Subcutaneous abdominal adipose tissue (tissue), 5 donors: ENCODE measurements at regions not wholly inside any gene's neighbourhood (a gene's known extent, or its start where the extent isn't known, plus 50 kb on each side); places are given as distances from the start of the nearest gene placed in this dataset.
A peak's percentile ranks its signal among the peaks of the same experiment; 100 is the strongest.

ENCODE experiments used
- H3K27ac ChIP-seq: one replicate; pipeline ENCODE4 v1.7.0; 2013; ENCODE audit warnings: low read depth, mild to moderate bottlenecking, inconsistent platforms, low read length, moderate library complexity
- H3K27me3 ChIP-seq, 5 donors: one replicate each; pipeline ENCODE4 v1.7.0; 2013; ENCODE audit warnings: low read length in 5 of 5, inconsistent platforms in 1 of 5; ENCODE audit not compliant: control insufficient read depth in 5 of 5, insufficient read depth in 4 of 5
- H3K36me3 ChIP-seq, 5 donors: one replicate each; pipeline ENCODE4 v1.7.0; 2013; ENCODE audit warnings: low read length in 5 of 5; ENCODE audit not compliant: control insufficient read depth in 5 of 5, insufficient read depth in 5 of 5
- H3K4me1 ChIP-seq, 5 donors: one replicate each; pipeline ENCODE4 v1.7.0; 2013; ENCODE audit warnings: low read length in 5 of 5, mild to moderate bottlenecking in 3 of 5, moderate library complexity in 1 of 5; ENCODE audit not compliant: control insufficient read depth in 5 of 5, insufficient read depth in 5 of 5
- H3K4me3 ChIP-seq, 5 donors: one replicate each; pipeline ENCODE4 v1.7.0; 2013; ENCODE audit warnings: low read length in 5 of 5, low read depth in 1 of 5
- H3K9ac ChIP-seq, 5 donors: one replicate each; pipeline ENCODE4 v1.7.0; 2013; ENCODE audit warnings: low read length in 5 of 5, mild to moderate bottlenecking in 4 of 5, moderate library complexity in 3 of 5
- H3K9me3 ChIP-seq, 5 donors: one replicate each; pipeline ENCODE4 v1.7.0; 2013; ENCODE audit warnings: low read length in 5 of 5; ENCODE audit not compliant: control insufficient read depth in 5 of 5
- donor health status: healthy.
- donor health status: healthy.
- donor health status: healthy.
- donor health status: healthy.
- donor health status: healthy.

DNA sequence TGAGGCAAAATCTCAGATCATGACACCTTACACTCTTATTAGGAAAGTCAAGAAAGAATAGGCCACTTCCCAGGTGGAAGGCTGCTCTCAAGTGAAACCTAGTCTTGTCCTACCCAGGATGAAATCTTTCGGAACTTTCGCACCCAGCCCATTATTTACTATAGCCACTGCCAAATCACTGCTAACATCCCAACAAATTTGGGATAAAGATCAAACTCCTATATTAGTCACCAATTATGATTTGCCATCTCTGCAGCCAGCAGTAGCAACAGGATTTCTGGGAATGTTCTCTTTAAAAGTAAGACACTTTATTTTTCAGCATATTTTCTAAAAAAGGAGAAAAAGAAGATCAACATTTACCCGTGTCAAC is 224.6 kb downstream of the GAS1 start:
- Histone ChIP-seq H3K9ac (peak overlapping the region in 2 of 5 donors; percentile 14 to 67), H3K27me3 (no peaks in the 10 kb centered on the region), H3K27ac (peak overlapping the region; percentile 97), H3K36me3 (no peaks in the 10 kb centered on the region), H3K9me3 (no peaks in the 10 kb centered on the region), H3K4me3 (no peak overlapping the region), H3K4me1 (peaks cover 4 to 36% (median 27%) of the 10 kb centered on the region in 5 donors)

DNA sequence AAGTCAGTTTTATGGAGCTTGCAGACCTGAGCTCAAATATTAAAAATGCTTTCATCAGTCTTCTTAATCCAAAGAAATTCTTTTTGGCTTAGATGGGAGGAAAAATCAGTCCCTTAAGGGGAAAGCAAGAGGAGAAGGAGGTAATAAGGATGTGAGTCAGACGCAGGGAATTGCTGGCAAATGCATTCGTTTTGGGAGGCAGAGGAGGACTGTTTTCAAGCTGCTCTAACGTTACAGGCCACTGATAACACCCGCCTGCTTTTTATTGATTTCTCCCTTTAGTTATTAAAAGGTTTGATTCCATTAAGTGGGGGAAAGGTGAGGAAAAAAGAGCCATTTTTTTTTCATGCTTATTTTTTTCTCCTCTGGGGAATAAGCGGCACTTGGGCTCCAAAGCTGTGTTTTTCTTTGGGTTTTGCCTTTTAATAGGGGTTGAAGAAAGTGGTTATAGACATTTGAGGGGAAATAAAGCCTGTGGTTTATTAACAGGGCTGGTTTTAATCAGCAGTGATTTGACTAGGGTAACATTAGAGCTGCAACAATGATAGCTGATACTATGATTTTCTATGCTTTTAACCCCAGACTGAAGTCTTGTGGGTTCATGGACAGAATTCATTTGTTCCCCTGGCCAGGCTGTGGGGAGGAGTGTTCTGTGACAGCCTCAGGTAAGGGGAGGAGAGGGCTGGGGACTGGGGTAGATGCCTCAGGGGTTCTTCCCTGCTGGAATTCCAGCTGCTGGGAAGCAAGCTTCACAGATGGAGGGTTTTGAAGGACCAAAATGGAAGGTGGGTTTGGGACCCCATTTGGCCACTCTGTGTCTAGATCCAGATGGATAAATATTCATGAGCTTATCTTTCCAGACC is 225.2 kb downstream of the GAS1 start:
- Histone ChIP-seq H3K4me1 (peaks cover 6 to 36% (median 27%) of the 10 kb centered on the region in 5 donors), H3K4me3 (no peak overlapping the region), H3K27me3 (no peaks in the 10 kb centered on the region), H3K36me3 (no peaks in the 10 kb centered on the region), H3K9me3 (no peaks in the 10 kb centered on the region), H3K27ac (peak overlapping the region; percentile 97), H3K9ac (peak overlapping the region in 2 of 5 donors; percentile 62 to 67)

DNA sequence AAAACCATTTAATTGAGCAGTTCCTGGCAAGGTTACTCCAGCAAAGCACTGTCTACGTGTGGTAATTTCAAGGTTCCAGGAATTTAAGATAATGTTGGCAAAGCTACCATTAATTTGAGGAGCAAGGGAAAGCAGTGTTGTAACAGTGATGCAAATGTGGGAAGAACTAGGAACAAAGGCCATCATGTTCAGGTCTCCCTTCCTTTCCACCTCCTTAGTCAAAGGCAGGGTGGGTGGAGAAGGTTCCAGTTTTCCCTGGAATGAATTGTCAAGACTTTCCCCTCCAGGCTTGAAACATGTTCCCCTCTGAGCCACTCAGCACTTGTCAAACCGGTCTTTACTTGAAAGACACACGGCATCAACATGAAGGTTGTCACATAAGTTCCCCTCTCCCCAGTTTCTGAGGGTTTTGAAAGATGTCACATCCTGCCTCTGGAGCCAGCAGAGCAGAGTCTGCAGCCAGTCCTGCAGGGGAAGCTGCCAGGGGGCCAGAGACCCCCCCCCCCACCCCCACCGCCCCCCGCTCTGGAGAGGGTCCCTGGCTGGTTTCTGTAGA is 226.0 kb downstream of the GAS1 start:
- no peak overlapping the region for H3K4me3 ChIP-seq
- no peaks in the 10 kb centered on the region for H3K27me3 ChIP-seq
- H3K36me3 ChIP-seq, result no peaks in the 10 kb centered on the region
- H3K9ac ChIP-seq, result peak overlapping the region in 2 of 5 donors; percentile 50 to 54
- H3K27ac ChIP-seq, result peak overlapping the region; percentile 97
- no peaks in the 10 kb centered on the region for H3K9me3 ChIP-seq
- H3K4me1 ChIP-seq, result peaks cover 6 to 36% (median 27%) of the 10 kb centered on the region in 5 donors

DNA sequence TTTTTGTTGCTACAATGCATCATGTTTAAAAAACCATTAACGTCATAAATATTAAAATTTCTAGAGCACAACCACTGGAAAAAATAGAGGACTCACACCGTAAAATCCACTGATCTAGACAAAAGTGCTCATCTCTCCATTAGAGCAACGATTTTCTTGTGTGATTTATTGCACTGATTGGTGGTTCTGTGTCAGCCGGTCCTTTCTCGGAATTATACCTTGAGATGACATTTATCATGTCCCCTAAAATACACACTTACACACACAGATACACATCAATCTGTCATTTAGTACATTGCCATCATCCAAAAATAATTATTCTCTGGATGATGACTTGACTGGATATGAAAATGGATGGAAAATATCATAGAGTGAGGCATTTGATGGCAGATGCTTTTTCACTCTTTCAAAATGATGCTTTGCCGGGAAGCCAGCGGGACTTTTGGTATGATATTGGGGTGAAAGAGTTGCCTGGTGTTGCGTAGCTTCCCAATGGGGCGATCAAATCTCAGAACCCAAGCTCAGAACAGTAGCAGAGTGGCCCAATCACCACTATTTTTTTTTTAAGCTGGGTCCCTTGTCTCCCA is 226.6 kb downstream of the GAS1 start:
- peaks cover 6 to 36% (median 27%) of the 10 kb centered on the region in 5 donors for H3K4me1 ChIP-seq
- H3K9ac ChIP-seq, result peak overlapping the region in 1 of 5 donors; percentile 18
- no peaks in the 10 kb centered on the region for H3K36me3 ChIP-seq
- H3K4me3 ChIP-seq, result no peak overlapping the region
- H3K9me3 ChIP-seq, result no peaks in the 10 kb centered on the region
- no peaks in the 10 kb centered on the region for H3K27me3 ChIP-seq
- peak overlapping the region; percentile 97 for H3K27ac ChIP-seq

DNA sequence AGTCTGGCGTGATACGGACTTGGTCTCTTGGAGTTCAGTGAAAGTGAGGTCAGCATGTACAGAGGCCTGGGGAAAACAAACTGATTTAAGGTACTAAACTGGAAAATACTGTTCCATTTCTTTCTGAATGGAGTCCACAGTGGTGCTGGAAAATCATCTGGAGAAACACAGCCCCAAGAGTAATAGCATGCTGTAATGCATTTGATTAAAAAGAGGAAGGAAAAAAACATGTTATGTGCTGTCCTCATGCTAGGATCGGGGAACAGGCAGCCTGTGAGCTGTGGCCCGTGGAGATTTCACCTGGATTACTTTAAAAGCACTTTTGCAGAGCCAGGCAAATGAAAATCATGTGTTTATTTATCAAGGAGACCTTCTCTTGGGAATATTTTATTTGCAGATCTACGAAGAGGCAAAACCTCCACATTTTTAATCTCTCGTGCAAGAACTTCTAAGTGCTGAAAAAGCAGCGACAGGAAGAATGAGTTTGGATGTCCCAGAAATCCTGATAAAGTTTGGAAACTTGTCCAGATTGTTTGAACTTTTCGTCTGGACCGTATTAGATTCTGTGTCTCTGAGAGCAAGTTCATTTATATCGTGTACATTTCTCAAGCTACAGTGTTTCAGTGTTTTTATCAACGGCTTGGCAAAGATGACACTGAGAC is 228.8 kb downstream of the GAS1 start:
- H3K27ac ChIP-seq, result no peak overlapping the region
- no peaks in the 10 kb centered on the region for H3K36me3 ChIP-seq
- no peak overlapping the region for H3K9ac ChIP-seq
- peaks cover 6 to 36% (median 27%) of the 10 kb centered on the region in 5 donors for H3K4me1 ChIP-seq
- no peak overlapping the region for H3K4me3 ChIP-seq
- no peaks in the 10 kb centered on the region for H3K27me3 ChIP-seq
- H3K9me3 ChIP-seq, result no peaks in the 10 kb centered on the region

DNA sequence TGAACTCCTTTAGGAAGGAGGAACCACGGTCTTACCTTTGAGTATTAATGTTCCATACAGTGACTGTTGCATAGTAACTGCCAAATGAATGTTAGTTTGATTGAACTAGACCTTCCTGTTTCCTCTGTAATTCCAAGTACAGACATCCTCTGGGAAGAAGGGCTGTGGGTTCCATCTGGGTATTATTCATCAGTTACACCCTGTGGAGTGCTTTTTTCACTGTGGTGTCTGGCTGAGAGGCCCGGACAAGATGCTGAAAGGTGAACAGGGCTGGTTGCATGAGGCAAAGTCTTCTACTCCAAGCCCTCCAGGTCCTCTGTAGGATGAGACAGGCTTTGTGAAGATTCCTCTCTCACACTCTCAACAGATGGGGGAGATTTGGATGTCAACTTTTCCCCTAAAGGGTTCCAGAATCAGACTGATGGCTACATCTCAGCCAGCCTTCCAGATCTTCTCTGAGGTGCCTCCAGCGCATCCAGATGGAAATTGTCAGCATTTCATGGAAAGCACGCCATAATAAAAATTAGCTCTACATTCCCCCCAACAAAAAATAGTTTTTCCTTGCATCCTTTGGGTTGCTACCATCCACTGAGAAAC is 230.9 kb downstream of the GAS1 start:
- Histone ChIP-seq H3K9ac (no peak overlapping the region), H3K27ac (no peak overlapping the region), H3K9me3 (no peaks in the 10 kb centered on the region)

DNA sequence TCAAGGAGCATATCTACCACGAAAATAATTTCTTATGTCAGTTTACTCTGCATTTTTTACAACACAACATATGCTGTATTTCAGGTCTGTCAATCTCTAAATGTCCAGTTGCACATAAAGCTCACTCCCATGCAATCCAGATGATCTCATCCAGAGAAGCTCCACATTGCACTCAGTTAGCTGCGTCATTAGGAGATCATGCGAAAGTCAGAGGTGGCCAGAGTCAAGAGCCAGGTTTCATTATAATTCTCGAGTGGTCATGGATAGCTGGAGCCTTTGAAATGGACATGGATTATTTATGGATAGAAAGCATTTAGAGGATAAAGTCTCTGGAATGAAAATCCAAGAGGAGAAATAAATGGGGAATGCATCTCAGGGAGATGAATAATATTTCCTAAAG is 232.3 kb downstream of the GAS1 start:
- Histone ChIP-seq H3K4me3 (no peak overlapping the region), H3K27me3 (no peaks in the 10 kb centered on the region), H3K9me3 (no peaks in the 10 kb centered on the region), H3K27ac (no peak overlapping the region), H3K4me1 (peaks cover 0 to 12% (median 3%) of the 10 kb centered on the region in 5 donors), H3K9ac (no peak overlapping the region), H3K36me3 (no peaks in the 10 kb centered on the region)

More for the DNA sequence above, 230.9 kb downstream of the GAS1 start:
- Histone ChIP-seq H3K4me1 (peaks cover 5 to 20% (median 9%) of the 10 kb centered on the region in 5 donors), H3K27me3 (no peaks in the 10 kb centered on the region), H3K36me3 (no peaks in the 10 kb centered on the region), H3K4me3 (no peak overlapping the region)

DNA sequence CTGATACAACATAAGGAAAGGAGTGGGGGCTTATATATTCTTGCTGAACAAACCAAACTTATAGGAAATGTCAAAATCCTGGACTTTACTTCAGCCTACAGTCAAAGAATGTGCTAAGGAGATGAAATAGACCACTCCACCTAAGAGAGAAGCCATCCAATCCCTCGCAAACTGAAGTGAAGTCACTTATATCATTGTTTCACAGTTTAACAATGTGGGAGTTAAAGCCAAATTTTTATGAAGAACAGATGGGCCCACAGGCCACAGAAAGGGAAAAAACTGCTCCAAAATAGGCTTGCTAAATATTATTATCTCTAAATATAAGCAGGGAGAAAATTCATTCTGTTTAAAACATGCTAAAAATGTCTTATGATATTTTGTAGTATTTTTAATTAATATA is 233.3 kb downstream of the GAS1 start:
- peaks cover 2 to 18% (median 4%) of the 10 kb centered on the region in 5 donors for H3K4me1 ChIP-seq
- H3K9me3 ChIP-seq, result no peaks in the 10 kb centered on the region
- no peak overlapping the region for H3K27ac ChIP-seq
- H3K4me3 ChIP-seq, result no peak overlapping the region
- no peaks in the 10 kb centered on the region for H3K36me3 ChIP-seq
- H3K9ac ChIP-seq, result no peak overlapping the region
- H3K27me3 ChIP-seq, result no peaks in the 10 kb centered on the region

DNA sequence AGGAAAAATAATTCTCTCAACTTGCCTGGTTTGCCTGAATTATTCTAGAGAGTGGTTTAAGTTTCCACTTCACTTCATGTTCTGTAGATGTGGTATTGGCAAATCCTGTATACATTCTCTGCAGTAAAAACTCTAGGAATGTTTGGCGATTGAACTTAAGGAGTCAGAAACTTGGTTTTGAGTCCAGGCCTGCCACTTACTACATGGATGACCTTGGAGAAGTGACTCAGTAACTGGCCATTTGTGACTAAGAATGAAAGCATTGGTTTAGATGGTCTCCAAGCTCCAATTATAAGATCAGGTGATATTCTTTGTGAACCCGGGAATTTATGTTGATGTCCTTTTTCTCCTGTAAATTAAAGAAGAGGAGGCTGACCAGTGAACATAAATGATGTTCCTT is 233.8 kb downstream of the GAS1 start:
- Histone ChIP-seq H3K27ac (no peak overlapping the region), H3K36me3 (no peaks in the 10 kb centered on the region)

More for the DNA sequence above, 233.8 kb downstream of the GAS1 start:
- Histone ChIP-seq H3K4me1 (peaks cover under 1 to 14% (median 3%) of the 10 kb centered on the region in 5 donors), H3K27me3 (no peaks in the 10 kb centered on the region), H3K9me3 (no peaks in the 10 kb centered on the region), H3K9ac (no peak overlapping the region), H3K4me3 (no peak overlapping the region)
